Calu3 (cell line): ENCODE measurements at regions not wholly inside any gene's neighbourhood (a gene's known extent, or its start where the extent isn't known, plus 50 kb on each side); places are given as distances from the start of the nearest gene placed in this dataset.

ENCODE experiments used
- BruUV-seq: library from RNA; stranded (reverse); fragments of 400-500 nt; replicated peaks from 2 replicates; lab custom pipeline; 2021; lab: Mats Ljungman, UMichigan
- CTCF ChIA-PET: fragments of 300-600 bp; sonication (Branson Sonifier 250); formaldehyde crosslinking; loops from one replicate; lab custom pipeline; 2022; ENCODE audit warnings: antibody characterized with exemption; lab: Charles Lee
- DNase-seq: peaks from one replicate; pipeline ENCODE4 v3.0.0; 2022
- H3K27ac Mint-ChIP-seq: one replicate; pipeline ENCODE4 v1.8.0; 2022; ENCODE audit warnings: mixed read lengths; ENCODE audit not compliant: unreplicated experiment
- H3K27me3 Mint-ChIP-seq: one replicate; pipeline ENCODE4 v1.8.0; 2022; ENCODE audit warnings: mixed read lengths; ENCODE audit not compliant: unreplicated experiment
- H3K36me3 Mint-ChIP-seq: one replicate; pipeline ENCODE4 v1.8.0; 2022; ENCODE audit warnings: mild to moderate bottlenecking, moderate library complexity, mixed read lengths; ENCODE audit not compliant: insufficient read depth, unreplicated experiment
- H3K4me1 Mint-ChIP-seq: one replicate; pipeline ENCODE4 v1.8.0; 2022; ENCODE audit warnings: mild to moderate bottlenecking, low read depth, mixed read lengths; ENCODE audit not compliant: unreplicated experiment
- H3K4me3 Mint-ChIP-seq: one replicate; pipeline ENCODE4 v1.8.0; 2022; ENCODE audit warnings: mild to moderate bottlenecking, low read depth, moderate library complexity, mixed read lengths; ENCODE audit not compliant: unreplicated experiment
- H3K9me3 Mint-ChIP-seq: one replicate; pipeline ENCODE4 v1.8.0; 2022; ENCODE audit warnings: low read depth, mixed read lengths; ENCODE audit not compliant: unreplicated experiment
- CTCF ChIP-seq: fragments of 200-600 bp; IDR thresholded peaks from one replicate; pipeline ENCODE4 v1.8.0; 2022; ENCODE audit warnings: antibody characterized with exemption; ENCODE audit not compliant: unreplicated experiment
- intact Hi-C: fragments of 100-400 bp; cut with micrococcal nuclease; formaldehyde crosslinking; loops from one replicate; pipeline ENCODE4 v1.10.0; 2022; ENCODE audit not compliant: unreplicated experiment

- H3K36me3 Mint-ChIP-seq = no peaks in the 10 kb centered on the region
- no peak overlapping the region for H3K4me3 Mint-ChIP-seq
- H3K9me3 Mint-ChIP-seq = no peaks in the 10 kb centered on the region
- no peak for TF ChIP-seq CTCF
- no peak for DNase-seq
- H3K27me3 Mint-ChIP-seq = no peaks in the 10 kb centered on the region
- peaks cover 9% of the 10 kb centered on the region for H3K4me1 Mint-ChIP-seq
- CTCF ChIA-PET = no interaction called here
- H3K27ac Mint-ChIP-seq = no peak overlapping the region
- intact Hi-C loops = no loop called here
- BruUV-seq = no TSS peak
Measured at GRCh38 chr1:221363039-221363438, 378.9 kb downstream of the DUSP10 start.

GRCh38 chr1:221366495-221367110, 375.3 kb downstream of the DUSP10 start:
- peaks cover 9% of the 10 kb centered on the region for H3K4me1 Mint-ChIP-seq
- intact Hi-C loops = no loop called here
- no peaks in the 10 kb centered on the region for H3K36me3 Mint-ChIP-seq
- TF ChIP-seq CTCF = no peak
- BruUV-seq = no TSS peak
- H3K9me3 Mint-ChIP-seq = no peaks in the 10 kb centered on the region
- CTCF ChIA-PET = no interaction called here
- DNase-seq = no peak
- H3K4me3 Mint-ChIP-seq = no peak overlapping the region
- no peak overlapping the region for H3K27ac Mint-ChIP-seq
- H3K27me3 Mint-ChIP-seq = no peaks in the 10 kb centered on the region

- Mint-ChIP-seq H3K27me3 (no peaks in the 10 kb centered on the region), H3K27ac (no peak overlapping the region), H3K9me3 (no peaks in the 10 kb centered on the region), H3K4me3 (no peak overlapping the region), H3K4me1 (no peaks in the 10 kb centered on the region), H3K36me3 (no peaks in the 10 kb centered on the region)
- no TSS peak for BruUV-seq
- no peak for TF ChIP-seq CTCF
- CTCF ChIA-PET = no interaction called here
- no peak for DNase-seq
- intact Hi-C loops = no loop called here
Measured at GRCh38 chr1:221371705-221372104, 370.2 kb downstream of the DUSP10 start.

GRCh38 chr1:221373795-221374194, 368.1 kb downstream of the DUSP10 start:
- no TSS peak for BruUV-seq
- Mint-ChIP-seq H3K27me3 (no peaks in the 10 kb centered on the region), H3K27ac (no peak overlapping the region), H3K4me1 (no peaks in the 10 kb centered on the region), H3K9me3 (no peaks in the 10 kb centered on the region), H3K36me3 (no peaks in the 10 kb centered on the region), H3K4me3 (no peak overlapping the region)
- no peak for DNase-seq
- intact Hi-C loops = no loop called here
- CTCF ChIA-PET = interaction anchor here (0.5 kb wide), 1 partner anchor 24 kb away, joined by 3 read pairs; no protein-coding TSS in a partner anchor
- TF ChIP-seq CTCF = no peak
